ENCODE measurements at regions not wholly inside any gene's neighbourhood (a gene's known extent, or its start where the extent isn't known, plus 50 kb on each side); places are given as distances from the start of the nearest gene placed in this dataset. TPM values are rescaled to one million over a fixed set of nuclear protein-coding genes. Genes with fewer than 3 reads are reported as not detected.

Small RNA genes in the stretch of these regions (small RNA-seq; reads per million reads assigned to genes)
- gene AC022441.3 (ENCODE audit: insufficient read depth) (not detected), gene RNU6-1296P (ENCODE audit: insufficient read depth) (not detected), gene RNU6-480P (ENCODE audit: insufficient read depth) (not detected)

All from H1 (cell line).